HS-27A (cell line): ENCODE measurements at regions not wholly inside any gene's neighbourhood (a gene's known extent, or its start where the extent isn't known, plus 50 kb on each side); places are given as distances from the start of the nearest gene placed in this dataset.
A peak's percentile ranks its signal among the peaks of the same experiment; 100 is the strongest.

Experiments
- DNase-seq: peaks from one replicate; pipeline ENCODE4 v3.0.0-alpha.2; 2012; ENCODE audit warnings: low read depth, missing footprints

GRCh38 chr2:228705318-228705717 lies 523.8 kb upstream of the SPHKAP start:
- DNase-seq, result no peak

- no peak for DNase-seq
Measured at GRCh38 chr2:228703152-228703551, 521.7 kb upstream of the SPHKAP start.

GRCh38 chr2:228701506-228701905 lies 520.0 kb upstream of the SPHKAP start:
- no peak for DNase-seq

- DNase-seq, result peak; percentile 17
Measured at GRCh38 chr2:228700638-228701037, 519.2 kb upstream of the SPHKAP start.

- DNase-seq, result no peak
Measured at GRCh38 chr2:228699888-228700287, 518.4 kb upstream of the SPHKAP start.

- DNase-seq, result no peak
Measured at GRCh38 chr2:228699400-228699799, 517.9 kb upstream of the SPHKAP start.

GRCh38 chr2:228698963-228699362 lies 517.5 kb upstream of the SPHKAP start:
- no peak for DNase-seq

GRCh38 chr2:228697456-228697855 lies 516.0 kb upstream of the SPHKAP start:
- DNase-seq, result no peak

- DNase-seq, result no peak
Measured at GRCh38 chr2:228690681-228691080, 509.2 kb upstream of the SPHKAP start.

- no peak for DNase-seq
Measured at GRCh38 chr2:228689053-228689452, 507.6 kb upstream of the SPHKAP start.

GRCh38 chr2:228688007-228688645 lies 506.6 kb upstream of the SPHKAP start:
- no peak for DNase-seq

GRCh38 chr2:228681979-228682378 lies 500.5 kb upstream of the SPHKAP start:
- no peak for DNase-seq

GRCh38 chr2:228681426-228681825 lies 499.9 kb upstream of the SPHKAP start:
- no peak for DNase-seq

- no peak for DNase-seq
Measured at GRCh38 chr2:228678110-228678509, 496.6 kb upstream of the SPHKAP start.

GRCh38 chr2:228675646-228676045 lies 494.2 kb upstream of the SPHKAP start:
- DNase-seq, result no peak

GRCh38 chr2:228675091-228675490 lies 493.6 kb upstream of the SPHKAP start:
- DNase-seq, result no peak

- no peak for DNase-seq
Measured at GRCh38 chr2:228673876-228674554, 492.5 kb upstream of the SPHKAP start.

GRCh38 chr2:228669690-228670089 lies 488.2 kb upstream of the SPHKAP start:
- no peak for DNase-seq

GRCh38 chr2:228665232-228665631 lies 483.7 kb upstream of the SPHKAP start:
- DNase-seq, result no peak

- peak; percentile 40 for DNase-seq
Measured at GRCh38 chr2:228658998-228659397, 477.5 kb upstream of the SPHKAP start.

- DNase-seq, result no peak
Measured at GRCh38 chr2:228657807-228658402, 476.4 kb upstream of the SPHKAP start.

- DNase-seq, result no peak
Measured at GRCh38 chr2:228655331-228655730, 473.8 kb upstream of the SPHKAP start.

GRCh38 chr2:228654707-228655106 lies 473.2 kb upstream of the SPHKAP start:
- no peak for DNase-seq

GRCh38 chr2:228653884-228654283 lies 472.4 kb upstream of the SPHKAP start:
- DNase-seq, result no peak
